Right atrium auricular region (tissue), 2 donors: ENCODE measurements at regions not wholly inside any gene's neighbourhood (a gene's known extent, or its start where the extent isn't known, plus 50 kb on each side); places are given as distances from the start of the nearest gene placed in this dataset.

Experiments
- DNase-seq: peaks from one replicate; pipeline ENCODE4 v3.0.0-alpha.2; 2019; ENCODE audit warnings: low spot score
- H3K27ac ChIP-seq, 2 donors: fragments of 200-600 bp; sonication (generic); 1 replicate in 1 of 2; 2 replicates in 1 of 2; pipeline ENCODE4 v1.5.1; 2016 to 2019
- H3K27me3 ChIP-seq, 2 donors: fragments of 200-600 bp; sonication (generic); one replicate each; pipeline versions ENCODE4 v1.5.1 to v1.6.0; 2017 to 2019
- H3K36me3 ChIP-seq: fragments of 200-600 bp; sonication (generic); one replicate; pipeline ENCODE4 v1.5.1; 2016
- H3K4me1 ChIP-seq, 2 donors: fragments of 200-600 bp; sonication (generic); one replicate each; pipeline versions ENCODE4 v1.5.1 to v1.6.0; 2017 to 2019
- H3K4me3 ChIP-seq, 2 donors: fragments of 200-600 bp; sonication (generic); 1 replicate in 1 of 2; 2 replicates in 1 of 2; pipeline ENCODE4 v1.5.1; 2017 to 2019; ENCODE audit warnings: mild to moderate bottlenecking in 1 of 2, moderate library complexity in 1 of 2
- H3K9me3 ChIP-seq, 2 donors: fragments of 200-600 bp; sonication (generic); one replicate each; pipeline ENCODE4 v1.5.1; 2019
- TF ChIP-seq, protein P1 (sequence below), 2 donors: fragments of 200-600 bp; sonication (generic); IDR thresholded peaks; one replicate each; pipeline ENCODE4 v1.5.1; 2019; ENCODE audit warnings: antibody characterized with exemption in 2 of 2

DNA sequence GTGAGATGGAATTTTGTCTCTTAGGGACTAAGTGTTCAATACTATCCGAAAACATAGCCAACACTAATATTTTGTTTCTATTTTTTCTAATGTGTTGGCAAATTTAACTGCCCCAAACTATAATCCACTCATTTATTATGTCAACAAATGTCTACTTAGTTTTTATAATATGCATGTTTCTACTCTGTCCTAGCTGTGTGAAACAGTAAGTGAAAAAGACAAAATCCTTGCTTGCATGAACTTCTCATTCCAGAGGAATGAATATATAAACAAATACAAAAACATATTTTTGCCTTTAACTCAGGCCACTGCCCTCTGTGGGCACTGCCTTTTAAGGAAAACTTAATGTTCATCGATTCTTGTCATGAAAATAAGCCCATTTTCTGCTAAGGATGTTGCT is 1275.4 kb upstream of the CDH18 start:
- DNase-seq, result no peak
- TF ChIP-seq, protein P1, sequence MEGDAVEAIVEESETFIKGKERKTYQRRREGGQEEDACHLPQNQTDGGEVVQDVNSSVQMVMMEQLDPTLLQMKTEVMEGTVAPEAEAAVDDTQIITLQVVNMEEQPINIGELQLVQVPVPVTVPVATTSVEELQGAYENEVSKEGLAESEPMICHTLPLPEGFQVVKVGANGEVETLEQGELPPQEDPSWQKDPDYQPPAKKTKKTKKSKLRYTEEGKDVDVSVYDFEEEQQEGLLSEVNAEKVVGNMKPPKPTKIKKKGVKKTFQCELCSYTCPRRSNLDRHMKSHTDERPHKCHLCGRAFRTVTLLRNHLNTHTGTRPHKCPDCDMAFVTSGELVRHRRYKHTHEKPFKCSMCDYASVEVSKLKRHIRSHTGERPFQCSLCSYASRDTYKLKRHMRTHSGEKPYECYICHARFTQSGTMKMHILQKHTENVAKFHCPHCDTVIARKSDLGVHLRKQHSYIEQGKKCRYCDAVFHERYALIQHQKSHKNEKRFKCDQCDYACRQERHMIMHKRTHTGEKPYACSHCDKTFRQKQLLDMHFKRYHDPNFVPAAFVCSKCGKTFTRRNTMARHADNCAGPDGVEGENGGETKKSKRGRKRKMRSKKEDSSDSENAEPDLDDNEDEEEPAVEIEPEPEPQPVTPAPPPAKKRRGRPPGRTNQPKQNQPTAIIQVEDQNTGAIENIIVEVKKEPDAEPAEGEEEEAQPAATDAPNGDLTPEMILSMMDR (IDR thresholded peaks at IDR 0.05), result no peak
- Histone ChIP-seq H3K36me3 (no peaks in the 10 kb centered on the region), H3K27me3 (no peaks in the 10 kb centered on the region), H3K4me3 (no peak overlapping the region), H3K27ac (no peak overlapping the region), H3K4me1 (no peaks in the 10 kb centered on the region), H3K9me3 (no peaks in the 10 kb centered on the region)

DNA sequence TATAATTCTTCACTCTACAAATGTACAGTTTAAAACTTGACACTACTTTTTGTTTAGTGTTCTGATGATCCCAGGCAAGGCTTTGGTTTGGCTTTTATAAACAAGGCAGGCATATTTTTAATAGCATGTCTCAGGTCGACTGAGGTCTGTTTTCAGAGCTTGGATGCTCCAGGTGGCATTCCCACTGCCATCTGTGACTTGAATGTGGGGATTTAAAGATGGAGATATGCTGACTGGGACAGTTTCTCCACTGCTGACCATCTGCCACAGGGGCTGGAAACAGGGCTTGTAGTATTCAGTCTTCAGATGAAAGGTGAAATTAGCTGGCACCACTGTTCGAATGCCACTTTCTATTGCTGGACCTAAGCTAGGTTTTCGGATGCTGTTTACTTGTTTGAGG is 1266.2 kb upstream of the CDH18 start:
- Histone ChIP-seq H3K9me3 (peaks cover 0 to 13% of the 10 kb centered on the region in 2 donors), H3K4me3 (no peak overlapping the region), H3K27me3 (no peaks in the 10 kb centered on the region), H3K27ac (no peak overlapping the region), H3K36me3 (no peaks in the 10 kb centered on the region), H3K4me1 (no peaks in the 10 kb centered on the region)
- DNase-seq, result no peak
- TF ChIP-seq, protein P1 (IDR thresholded peaks at IDR 0.05), result no peak

DNA sequence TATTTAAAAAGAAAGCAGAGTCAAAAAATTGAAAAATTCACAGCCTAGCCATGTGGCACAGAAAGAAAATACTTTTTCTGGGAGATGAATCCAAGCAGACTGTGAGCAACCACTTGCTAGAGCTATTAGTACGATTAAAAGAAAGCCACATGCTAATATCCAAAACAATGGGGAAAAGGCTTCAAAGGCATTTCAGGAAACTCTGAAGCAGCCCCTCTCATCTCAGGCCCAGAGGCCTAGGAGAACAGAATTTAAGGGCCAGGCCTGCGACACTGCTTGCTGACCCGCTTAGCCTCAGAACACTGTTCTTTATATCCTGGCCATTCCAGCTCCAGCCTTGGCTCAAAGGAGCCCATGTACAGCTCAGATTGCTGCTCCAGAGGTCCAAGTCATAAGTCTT is 1257.0 kb upstream of the CDH18 start:
- DNase-seq, result no peak
- Histone ChIP-seq H3K4me3 (no peak overlapping the region), H3K27ac (no peak overlapping the region), H3K4me1 (no peaks in the 10 kb centered on the region), H3K9me3 (no peaks in the 10 kb centered on the region), H3K36me3 (no peaks in the 10 kb centered on the region), H3K27me3 (no peaks in the 10 kb centered on the region)
- TF ChIP-seq, protein P1 (IDR thresholded peaks at IDR 0.05), result no peak

DNA sequence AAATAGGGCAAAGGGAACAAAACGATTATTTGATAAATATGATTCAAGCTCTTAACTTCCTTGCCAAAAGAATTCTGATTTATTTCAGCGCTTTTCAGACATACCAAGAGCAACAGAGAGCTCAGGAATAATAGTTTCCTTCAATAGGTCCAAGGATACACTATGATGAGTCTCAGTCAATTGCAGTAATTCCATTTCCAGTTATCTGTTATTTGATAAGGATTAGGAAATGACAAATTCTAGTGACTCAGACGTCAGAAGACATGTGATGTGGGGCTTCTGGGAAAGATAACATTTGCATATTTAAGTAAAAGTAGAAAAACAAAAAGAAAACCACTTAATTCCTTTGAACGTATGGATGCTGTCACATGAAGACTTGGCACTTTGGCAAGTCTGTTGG is 1250.8 kb upstream of the CDH18 start:
- Histone ChIP-seq H3K4me3 (no peak overlapping the region), H3K27ac (no peak overlapping the region), H3K27me3 (no peaks in the 10 kb centered on the region), H3K9me3 (no peaks in the 10 kb centered on the region), H3K4me1 (no peaks in the 10 kb centered on the region), H3K36me3 (no peaks in the 10 kb centered on the region)
- TF ChIP-seq, protein P1 (IDR thresholded peaks at IDR 0.05), result no peak
- no peak for DNase-seq

DNA sequence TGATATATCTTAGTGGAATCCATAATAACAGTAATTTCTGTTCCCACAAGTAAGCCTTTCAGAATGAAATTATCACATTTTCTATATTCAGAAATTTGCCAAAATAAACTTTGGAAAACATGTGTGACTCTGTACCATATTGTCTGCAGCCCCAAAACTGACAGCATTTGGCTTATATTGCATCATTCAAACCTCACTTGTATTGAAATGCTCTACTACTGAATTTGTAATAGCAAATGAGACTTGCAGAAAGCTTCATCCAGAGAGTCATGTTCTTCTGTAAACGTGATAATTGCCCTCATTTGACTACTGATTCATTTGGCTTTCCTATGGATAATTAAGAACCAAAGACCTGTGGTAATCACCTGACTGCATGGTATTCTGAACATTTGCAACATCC is 1249.5 kb upstream of the CDH18 start:
- H3K27me3 ChIP-seq, result no peaks in the 10 kb centered on the region
- no peak overlapping the region for H3K27ac ChIP-seq
- H3K4me1 ChIP-seq, result no peaks in the 10 kb centered on the region
- H3K36me3 ChIP-seq, result no peaks in the 10 kb centered on the region
- H3K4me3 ChIP-seq, result no peak overlapping the region
- no peak for DNase-seq
- H3K9me3 ChIP-seq, result no peaks in the 10 kb centered on the region
- TF ChIP-seq, protein P1 (IDR thresholded peaks at IDR 0.05), result no peak

DNA sequence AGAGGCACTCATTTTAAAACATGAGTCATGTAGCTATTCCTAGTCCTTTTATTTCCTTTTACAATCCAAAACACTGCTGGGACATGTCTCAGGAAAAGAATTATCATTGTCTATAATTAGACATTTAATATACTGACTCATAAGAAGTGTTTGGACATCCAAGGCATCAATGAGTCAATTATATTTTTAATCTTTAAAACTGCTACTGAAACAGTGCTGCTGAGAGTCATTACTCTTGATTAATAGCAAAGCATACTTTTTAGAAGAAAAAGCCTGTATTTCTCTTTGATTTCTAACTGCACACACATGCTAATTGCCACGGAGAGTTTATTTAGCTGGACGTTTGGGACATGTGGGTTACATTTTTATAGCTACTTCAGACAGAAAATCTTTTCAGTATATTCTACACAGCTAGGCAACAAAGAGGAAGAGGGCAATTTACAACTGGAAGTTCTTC is 1249.0 kb upstream of the CDH18 start:
- TF ChIP-seq, protein P1 (IDR thresholded peaks at IDR 0.05), result no peak
- Histone ChIP-seq H3K4me1 (no peaks in the 10 kb centered on the region), H3K4me3 (no peak overlapping the region), H3K36me3 (no peaks in the 10 kb centered on the region), H3K27ac (no peak overlapping the region), H3K27me3 (no peaks in the 10 kb centered on the region), H3K9me3 (no peaks in the 10 kb centered on the region)
- DNase-seq, result no peak
